H1 (cell line): ENCODE measurements at regions not wholly inside any gene's neighbourhood (a gene's known extent, or its start where the extent isn't known, plus 50 kb on each side); places are given as distances from the start of the nearest gene placed in this dataset.
A peak's percentile ranks its signal among the peaks of the same experiment; 100 is the strongest.

Experiments used
- CTCF ChIA-PET: fragments of 300-600 bp; sonication (Branson Sonifier 250); formaldehyde crosslinking; loops from one replicate; lab custom pipeline; 2021; ENCODE audit not compliant: partially characterized antibody; lab: Charles Lee
- POLR2A ChIA-PET: fragments of 300-600 bp; sonication (Branson Sonifier 250); formaldehyde crosslinking; loops from one replicate; lab custom pipeline; 2021; ENCODE audit warnings: inconsistent platforms; ENCODE audit not compliant: partially characterized antibody; lab: Charles Lee
- DNase-seq, 2 experiments: peaks; one replicate each; pipeline versions ENCODE4 v3.0.0 to v3.0.0-alpha.2; 2010 to 2022; ENCODE audit warnings: low spot score in 2 of 2, low read depth in 1 of 2, mixed read lengths in 1 of 2
- FAIRE-seq: peaks from 2 replicates; lab custom pipeline; 2011; peaks lifted over from hg19 to GRCh38; lab: Jason Lieb, UNC
- H2AFZ ChIP-seq: 2 replicates; pipeline ENCODE4 v1.8.1; 2012; ENCODE audit warnings: low read length, inconsistent platforms
- H2AK5ac ChIP-seq: 2 replicates; pipeline ENCODE4 v1.6.1; 2013; ENCODE audit warnings: low read depth, low read length
- H2BK120ac ChIP-seq: replicated peaks from 2 replicates; pipeline ENCODE3; 2013; ENCODE audit warnings: low read depth, low read length, inconsistent platforms
- H2BK12ac ChIP-seq: 2 replicates; pipeline ENCODE4 v1.6.1; 2013; ENCODE audit warnings: low read depth, low read length
- H2BK15ac ChIP-seq: 2 replicates; pipeline ENCODE4 v1.6.1; 2013; ENCODE audit warnings: low read length
- H2BK20ac ChIP-seq: 2 replicates; pipeline ENCODE4 v1.6.1; 2013; ENCODE audit warnings: low read length
- H2BK5ac ChIP-seq: 2 replicates; pipeline ENCODE4 v1.6.1; 2013; ENCODE audit warnings: low read depth, low read length
- H3K14ac ChIP-seq: 2 replicates; pipeline ENCODE4 v1.6.1; 2013; ENCODE audit warnings: inconsistent platforms; ENCODE audit not compliant: insufficient read length
- H3K18ac ChIP-seq: 2 replicates; pipeline ENCODE4 v1.6.1; 2013; ENCODE audit warnings: low read length; ENCODE audit errors: extremely low read depth
- H3K23ac ChIP-seq: 2 replicates; pipeline ENCODE4 v1.6.1; 2013; ENCODE audit warnings: inconsistent platforms; ENCODE audit not compliant: insufficient read length
- H3K23me2 ChIP-seq: 2 replicates; pipeline ENCODE4 v1.6.1; 2013; ENCODE audit warnings: low read depth, low read length
- H3K27ac ChIP-seq: 2 replicates; pipeline ENCODE4 v1.6.1; 2011; ENCODE audit warnings: low read depth, low read length, inconsistent platforms
- H3K27me3 ChIP-seq, 4 experiments: replicated peaks in 1 of 4; 1 replicate in 1 of 4; 2 replicates in 3 of 4; pipeline versions ENCODE4 v1.6.1 to v1.8.1; 2011 to 2013; ENCODE audit warnings: low read length in 3 of 4, mild to moderate bottlenecking in 3 of 4, inconsistent platforms in 2 of 4, mixed read lengths in 2 of 4, moderate library complexity in 1 of 4; ENCODE audit not compliant: control insufficient read depth in 3 of 4, insufficient read depth in 3 of 4; ENCODE audit errors: extremely low read depth in 1 of 4
- H3K36me3 ChIP-seq, 4 experiments: 2 replicates each; pipeline versions ENCODE4 v1.6.1 to v1.8.1; 2011 to 2013; ENCODE audit warnings: mild to moderate bottlenecking in 4 of 4, low read length in 3 of 4, moderate library complexity in 2 of 4, control low read depth in 1 of 4, inconsistent platforms in 1 of 4; ENCODE audit not compliant: insufficient read depth in 4 of 4, control insufficient read depth in 2 of 4
- H3K4ac ChIP-seq: replicated peaks from 2 replicates; pipeline ENCODE3; 2013; ENCODE audit warnings: low read length, low read depth, mixed read lengths, inconsistent platforms; ENCODE audit not compliant: insufficient read length
- H3K4me1 ChIP-seq, 4 experiments: replicated peaks in 1 of 4; 1 replicate in 1 of 4; 2 replicates in 3 of 4; pipeline versions ENCODE4 v1.6.1 to v1.8.1; 2011 to 2013; ENCODE audit warnings: low read length in 3 of 4, inconsistent platforms in 2 of 4, mixed read lengths in 1 of 4; ENCODE audit not compliant: insufficient read depth in 4 of 4, control insufficient read depth in 3 of 4
- H3K4me2 ChIP-seq, 2 experiments: 2 replicates each; pipeline versions ENCODE4 v1.6.1 to v1.8.1; 2011 to 2013; ENCODE audit warnings: low read depth in 2 of 2, low read length in 2 of 2, control low read depth in 1 of 2, inconsistent platforms in 1 of 2, mild to moderate bottlenecking in 1 of 2; ENCODE audit not compliant: insufficient read depth in 1 of 2
- H3K4me3 ChIP-seq, 4 experiments: fragments of 200-600, 300-600 bp in 1 of 4; sonication (generic), shearing (Covaris generic), sonication (Bioruptor Twin) in 1 of 4; 2 replicates each; pipeline versions ENCODE4 v1.5.1 to v1.8.1; 2011 to 2016; ENCODE audit warnings: low read length in 4 of 4, low read depth in 3 of 4, control low read depth in 2 of 4, inconsistent platforms in 2 of 4, mild to moderate bottlenecking in 2 of 4, mixed read lengths in 1 of 4, moderate library complexity in 1 of 4; ENCODE audit not compliant: insufficient read depth in 2 of 4; ENCODE audit errors: extremely low read depth in 1 of 4
- H3K56ac ChIP-seq: replicated peaks from 2 replicates; pipeline ENCODE3; 2013; ENCODE audit warnings: low read depth, mild to moderate bottlenecking, mixed read lengths, low read length, inconsistent platforms; ENCODE audit not compliant: insufficient read length
- H3K79me1 ChIP-seq: 2 replicates; pipeline ENCODE4 v1.6.1; 2013; ENCODE audit warnings: low read depth, low read length, control low read depth
- H3K79me2 ChIP-seq, 2 experiments: 2 replicates each; pipeline versions ENCODE4 v1.6.1 to v1.8.1; 2012 to 2013; ENCODE audit warnings: low read length in 2 of 2, mild to moderate bottlenecking in 2 of 2, inconsistent platforms in 1 of 2; ENCODE audit not compliant: insufficient read depth in 2 of 2, control insufficient read depth in 1 of 2
- H3K9ac ChIP-seq, 4 experiments: replicated peaks in 1 of 4; 1 replicate in 1 of 4; 2 replicates in 3 of 4; pipeline versions ENCODE4 v1.6.1 to v1.8.1; 2011 to 2013; ENCODE audit warnings: low read depth in 3 of 4, low read length in 3 of 4, control low read depth in 2 of 4, mild to moderate bottlenecking in 2 of 4, moderate library complexity in 2 of 4, inconsistent platforms in 1 of 4; ENCODE audit errors: extremely low read depth in 1 of 4
- H3K9me3 ChIP-seq, 2 experiments: 2 replicates each; pipeline versions ENCODE4 v1.6.1 to v1.8.1; 2012 to 2013; ENCODE audit warnings: mild to moderate bottlenecking in 2 of 2, moderate library complexity in 2 of 2, control low read depth in 1 of 2, inconsistent platforms in 1 of 2, low read depth in 1 of 2, low read length in 1 of 2, mixed read lengths in 1 of 2; ENCODE audit not compliant: insufficient read depth in 2 of 2
- H4K20me1 ChIP-seq, 2 experiments: replicated peaks in 1 of 2; 2 replicates each; pipeline versions ENCODE3 to v1.8.1; 2011 to 2013; ENCODE audit warnings: inconsistent platforms in 2 of 2, low read length in 2 of 2, mild to moderate bottlenecking in 1 of 2; ENCODE audit not compliant: insufficient read depth in 2 of 2, control insufficient read depth in 1 of 2
- H4K5ac ChIP-seq: 2 replicates; pipeline ENCODE4 v1.6.1; 2013; ENCODE audit warnings: low read length, low read depth, mixed read lengths, inconsistent platforms; ENCODE audit not compliant: insufficient read length
- H4K8ac ChIP-seq: 2 replicates; pipeline ENCODE4 v1.8.0; 2013; ENCODE audit warnings: mild to moderate bottlenecking, moderate library complexity, low read length, inconsistent platforms; ENCODE audit not compliant: insufficient read depth; ENCODE audit errors: extremely low read depth
- H4K91ac ChIP-seq: replicated peaks from 2 replicates; pipeline ENCODE3; 2013; ENCODE audit warnings: low read length, mixed read lengths, inconsistent platforms; ENCODE audit not compliant: insufficient read length
- JUN ChIP-seq: IDR thresholded peaks from 2 replicates; pipeline ENCODE4 v1.6.1; 2011; ENCODE audit warnings: low read depth, mild to moderate bottlenecking, improper control_type of control experiment, low read length
- KDM4A ChIP-seq: IDR thresholded peaks from one replicate; pipeline ENCODE4 v1.7.1; 2012; ENCODE audit warnings: low read depth, mild to moderate bottlenecking, moderate library complexity, low read length, inconsistent platforms; ENCODE audit not compliant: severe bottlenecking
- WGBS, 2 experiments: shearing (Covaris generic) in 1 of 2; methylation state at CpG; one replicate each; pipeline versions ENCODE4 v1.1.6 to v1.1.7; 2013 to 2015; ENCODE audit warnings: low lambda C conversion rate in 2 of 2, mixed read lengths in 2 of 2, inconsistent platforms in 1 of 2, low coverage in 1 of 2, missing lambda C conversion rate in 1 of 2; ENCODE audit not compliant: insufficient replicate concordance in 2 of 2, insufficient coverage in 1 of 2, insufficient read length in 1 of 2; ENCODE audit errors: extremely low coverage in 1 of 2, missing lambda C conversion rate in 1 of 2; 5-methylcytosine and 5-hydroxymethylcytosine counted together

DNA sequence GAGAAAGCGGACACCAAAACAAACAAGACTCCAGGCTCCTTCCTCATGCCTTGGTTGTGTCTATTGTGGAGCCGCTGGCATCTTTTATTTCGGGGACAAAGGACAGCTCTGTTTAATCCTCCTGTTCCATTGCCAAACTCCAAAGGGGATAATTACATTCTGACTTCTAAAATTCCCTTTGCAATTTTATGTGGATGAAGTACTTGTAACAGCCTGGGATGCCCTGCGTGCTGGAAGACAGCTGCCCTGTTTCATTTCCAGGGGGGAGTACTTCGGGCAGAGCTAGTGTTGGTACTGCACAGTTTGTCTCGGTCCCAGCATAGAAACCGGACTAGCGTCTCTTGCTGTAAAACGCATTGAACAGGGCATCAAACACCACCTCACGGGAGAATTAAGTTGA, 90.9 kb downstream of the BAMBI start:
- no peak overlapping the region for H3K27ac ChIP-seq
- H2BK120ac ChIP-seq, result no peak overlapping the region
- H2BK5ac ChIP-seq, result no peak overlapping the region
- H3K4me3 ChIP-seq, result no peak overlapping the region
- H2BK15ac ChIP-seq, result no peak overlapping the region
- H2AFZ ChIP-seq, result no peak overlapping the region
- H3K4me1 ChIP-seq, result peaks cover 0 to 9% (median 7%) of the 10 kb centered on the region in 4 experiments; a peak in 4 of 7 replicates
- H4K20me1 ChIP-seq, result no peaks in the 10 kb centered on the region
- H3K56ac ChIP-seq, result no peak overlapping the region
- no peak overlapping the region for H3K18ac ChIP-seq
- H4K5ac ChIP-seq, result no peak overlapping the region
- H4K91ac ChIP-seq, result no peak overlapping the region
- H2AK5ac ChIP-seq, result no peak overlapping the region
- H3K14ac ChIP-seq, result no peak overlapping the region
- no peak overlapping the region for H3K9ac ChIP-seq
- H3K4me2 ChIP-seq, result no peak overlapping the region
- H4K8ac ChIP-seq, result no peak overlapping the region
- FAIRE-seq (no peak), DNase-seq (peak in 1 of 2 experiments; percentile 31)
- no peaks in the 10 kb centered on the region for H3K79me2 ChIP-seq
- POLR2A ChIA-PET, result no interaction called here
- CTCF ChIA-PET, result interaction anchor here (1.0 to 1.4 kb wide), 2 partner anchors 169 to 471 kb away, joined by 3 to 6 read pairs; no protein-coding TSS in a partner anchor
- WGBS, 2 experiments, result 86% methylated on average over 10 of the region's 10 CpGs; no CpG with 5 or more reads in 1 of the 2 experiments
- no peaks in the 10 kb centered on the region for H3K23me2 ChIP-seq
- no peak overlapping the region for H3K23ac ChIP-seq
- peaks cover 0 to 11% of the 10 kb centered on the region in 2 experiments; a peak in 2 of 4 replicates for H3K9me3 ChIP-seq
- no peak overlapping the region for H2BK20ac ChIP-seq
- H3K79me1 ChIP-seq, result no peaks in the 10 kb centered on the region
- H3K4ac ChIP-seq, result no peak overlapping the region
- H3K36me3 ChIP-seq, result no peaks in the 10 kb centered on the region
- TF ChIP-seq KDM4A, result no peak
- TF ChIP-seq JUN, result no peak
- TF ChIP-seq, all 59 proteins: peak for 0
- no peak overlapping the region for H2BK12ac ChIP-seq
- H3K27me3 ChIP-seq, result peaks cover 0 to 1% (median 0%) of the 10 kb centered on the region in 4 experiments; a peak in 1 of 7 replicates
